IPS DF 6.9 (cell line): ENCODE measurements at regions not wholly inside any gene's neighbourhood (a gene's known extent, or its start where the extent isn't known, plus 50 kb on each side); places are given as distances from the start of the nearest gene placed in this dataset.
"Not testable (repeated sequence)": the region's sequence is repeated elsewhere in the genome, so short reads cannot be mapped to it uniquely, and the experiment has no call there.

Experiments used
- DNase-seq: peaks from one replicate; pipeline ENCODE4 v3.0.0-alpha.2; 2013; ENCODE audit warnings: low read depth, low spot score
- H3K27ac ChIP-seq: one replicate; pipeline ENCODE4 v1.5.1; 2013; ENCODE audit warnings: low read length, control low read depth
- H3K27me3 ChIP-seq: 2 replicates; pipeline ENCODE4 v1.6.1; 2013; ENCODE audit warnings: mild to moderate bottlenecking, low read length; ENCODE audit not compliant: control insufficient read depth, insufficient read depth
- H3K36me3 ChIP-seq: 2 replicates; pipeline ENCODE4 v1.6.1; 2013; ENCODE audit warnings: low read length; ENCODE audit not compliant: control insufficient read depth, insufficient read depth
- H3K4me1 ChIP-seq: 2 replicates; pipeline ENCODE4 v1.6.1; 2013; ENCODE audit warnings: low read length; ENCODE audit not compliant: control insufficient read depth, insufficient read depth
- H3K4me3 ChIP-seq: 2 replicates; pipeline ENCODE4 v1.5.1; 2013; ENCODE audit warnings: mild to moderate bottlenecking, low read length
- H3K9me3 ChIP-seq: 2 replicates; pipeline ENCODE4 v1.6.1; 2013; ENCODE audit warnings: low read length, inconsistent platforms; ENCODE audit not compliant: control insufficient read depth, insufficient read depth
- WGBS: extraction: QIAGEN DNeasy Blood & Tissue Kit; methylation state at CpG from one replicate; pipeline ENCODE4 v1.1.7; 2013; ENCODE audit warnings: mixed read lengths, missing lambda C conversion rate; ENCODE audit not compliant: insufficient read length, insufficient coverage; 5-methylcytosine and 5-hydroxymethylcytosine counted together

GRCh38 chr3:137896842-137897241 lies 113.1 kb upstream of the CLDN18 start:
- no CpG with 5 or more reads among the region's 6 CpGs for WGBS
- not testable (repeated sequence) for DNase-seq

GRCh38 chr3:137906985-137907649 lies 102.8 kb upstream of the CLDN18 start:
- Histone ChIP-seq H3K36me3 (no peaks in the 10 kb centered on the region), H3K9me3 (no peaks in the 10 kb centered on the region), H3K27ac (no peak overlapping the region), H3K27me3 (no peaks in the 10 kb centered on the region), H3K4me3 (no peak overlapping the region), H3K4me1 (no peaks in the 10 kb centered on the region)
- no peak for DNase-seq
- WGBS, result no CpG with 5 or more reads among the region's 10 CpGs

More at GRCh38 chr3:137896842-137897241, 113.1 kb upstream of the CLDN18 start:
- H3K4me1 ChIP-seq, H3K27ac ChIP-seq, H3K4me3 ChIP-seq, H3K36me3 ChIP-seq, H3K9me3 ChIP-seq, H3K27me3 ChIP-seq: not testable (repeated sequence)

GRCh38 chr3:137924628-137925027 lies 85.3 kb upstream of the CLDN18 start:
- Histone ChIP-seq H3K4me1 (no peaks in the 10 kb centered on the region), H3K27me3 (no peaks in the 10 kb centered on the region), H3K9me3 (no peaks in the 10 kb centered on the region), H3K27ac (no peak overlapping the region), H3K36me3 (no peaks in the 10 kb centered on the region), H3K4me3 (no peak overlapping the region)
- no CpG with 5 or more reads among the region's 4 CpGs for WGBS
- no peak for DNase-seq

GRCh38 chr3:137925080-137925479 lies 84.9 kb upstream of the CLDN18 start:
- H3K27me3 ChIP-seq, result no peaks in the 10 kb centered on the region
- DNase-seq, result no peak
- no peak overlapping the region for H3K27ac ChIP-seq
- H3K9me3 ChIP-seq, result no peaks in the 10 kb centered on the region
- H3K36me3 ChIP-seq, result no peaks in the 10 kb centered on the region
- WGBS, result no CpG with 5 or more reads among the region's 5 CpGs
- no peaks in the 10 kb centered on the region for H3K4me1 ChIP-seq
- no peak overlapping the region for H3K4me3 ChIP-seq

- Histone ChIP-seq H3K4me1 (no peaks in the 10 kb centered on the region), H3K4me3 (no peak overlapping the region), H3K36me3 (no peaks in the 10 kb centered on the region), H3K27me3 (no peaks in the 10 kb centered on the region), H3K9me3 (no peaks in the 10 kb centered on the region), H3K27ac (no peak overlapping the region)
- DNase-seq, result no peak
- WGBS, result no CpG with 5 or more reads among the region's 2 CpGs
These were observed 83.0 kb upstream of the CLDN18 start for GRCh38 chr3:137926991-137927390.

GRCh38 chr3:137930976-137931375 lies 79.0 kb upstream of the CLDN18 start:
- no peak overlapping the region for H3K27ac ChIP-seq
- H3K36me3 ChIP-seq, result no peaks in the 10 kb centered on the region
- no CpG with 5 or more reads among the region's 3 CpGs for WGBS
- no peaks in the 10 kb centered on the region for H3K9me3 ChIP-seq
- H3K27me3 ChIP-seq, result no peaks in the 10 kb centered on the region
- H3K4me3 ChIP-seq, result no peak overlapping the region
- H3K4me1 ChIP-seq, result no peaks in the 10 kb centered on the region
- no peak for DNase-seq

- no peaks in the 10 kb centered on the region for H3K36me3 ChIP-seq
- H3K27me3 ChIP-seq, result no peaks in the 10 kb centered on the region
- no peak for DNase-seq
- H3K27ac ChIP-seq, result no peak overlapping the region
- WGBS, result no CpG with 5 or more reads among the region's 2 CpGs
- no peak overlapping the region for H3K4me3 ChIP-seq
- H3K9me3 ChIP-seq, result no peaks in the 10 kb centered on the region
- H3K4me1 ChIP-seq, result 0 out of 2 replicates have a peak, but pooled peaks cover 1% of the 10 kb centered on the region
These were observed 71.1 kb upstream of the CLDN18 start for GRCh38 chr3:137938876-137939275.

GRCh38 chr3:137944593-137944992 lies 65.4 kb upstream of the CLDN18 start:
- 0 out of 2 replicates have a peak, but pooled peaks cover 1% of the 10 kb centered on the region for H3K4me1 ChIP-seq
- WGBS, result 100% methylated on average over 1 of the region's 2 CpGs
- DNase-seq, result no peak

GRCh38 chr3:137946356-137946973 lies 63.5 kb upstream of the CLDN18 start:
- DNase-seq, result peak; percentile 64
- WGBS, result no CpG with 5 or more reads among the region's 7 CpGs
- Histone ChIP-seq H3K4me1 (0 out of 2 replicates have a peak, but pooled peaks cover 1% of the 10 kb centered on the region), H3K27ac (no peak overlapping the region), H3K4me3 (no peak overlapping the region), H3K9me3 (no peaks in the 10 kb centered on the region), H3K27me3 (no peaks in the 10 kb centered on the region), H3K36me3 (no peaks in the 10 kb centered on the region)

More at GRCh38 chr3:137944593-137944992, 65.4 kb upstream of the CLDN18 start:
- H3K27me3 ChIP-seq, result no peaks in the 10 kb centered on the region
- H3K27ac ChIP-seq, result no peak overlapping the region
- H3K9me3 ChIP-seq, result no peaks in the 10 kb centered on the region
- H3K4me3 ChIP-seq, result no peak overlapping the region
- H3K36me3 ChIP-seq, result no peaks in the 10 kb centered on the region

GRCh38 chr3:137947117-137947516 lies 62.8 kb upstream of the CLDN18 start:
- Histone ChIP-seq H3K36me3 (no peaks in the 10 kb centered on the region), H3K4me3 (no peak overlapping the region), H3K27me3 (no peaks in the 10 kb centered on the region), H3K9me3 (no peaks in the 10 kb centered on the region), H3K4me1 (0 out of 2 replicates have a peak, but pooled peaks cover 1% of the 10 kb centered on the region), H3K27ac (no peak overlapping the region)
- WGBS, result no CpG with 5 or more reads among the region's 2 CpGs
- no peak for DNase-seq
